ENCODE measurements at regions not wholly inside any gene's neighbourhood (a gene's known extent, or its start where the extent isn't known, plus 50 kb on each side); places are given as distances from the start of the nearest gene placed in this dataset.

GRCh38 chr5:61916621-61917620 lies 389.1 kb upstream of the KIF2A start:
- no peak for DNase-seq (ENCODE audit: low spot score)
- in situ Hi-C loops (cut with MboI; ENCODE audit: low pct_unique_long_range_greater_than_20kb, low sequenced_read_pairs, unreplicated experiment): no loop called here
- no peak for TF ChIP-seq CTCF (IDR thresholded peaks at IDR 0.05; ENCODE audit: extremely low read depth, insufficient read depth, missing control alignments)

GRCh38 chr5:61918611-61919010 lies 387.4 kb upstream of the KIF2A start:
- TF ChIP-seq CTCF (IDR thresholded peaks at IDR 0.05; ENCODE audit: extremely low read depth, insufficient read depth, missing control alignments): no peak
- DNase-seq (ENCODE audit: low spot score): no peak
- in situ Hi-C loops (cut with MboI; ENCODE audit: low pct_unique_long_range_greater_than_20kb, low sequenced_read_pairs, unreplicated experiment): no loop called here

GRCh38 chr5:61919920-61920319 lies 386.1 kb upstream of the KIF2A start:
- no peak for TF ChIP-seq CTCF (IDR thresholded peaks at IDR 0.05; ENCODE audit: extremely low read depth, insufficient read depth, missing control alignments)
- in situ Hi-C loops (cut with MboI; ENCODE audit: low pct_unique_long_range_greater_than_20kb, low sequenced_read_pairs, unreplicated experiment): no loop called here
- no peak for DNase-seq (ENCODE audit: low spot score)

GRCh38 chr5:61924251-61924650 lies 381.8 kb upstream of the KIF2A start:
- no peak for DNase-seq (ENCODE audit: low spot score)

GRCh38 chr5:61926911-61927310 lies 379.1 kb upstream of the KIF2A start:
- TF ChIP-seq CTCF (IDR thresholded peaks at IDR 0.05; ENCODE audit: extremely low read depth, insufficient read depth, missing control alignments): no peak
- in situ Hi-C loops (cut with MboI; ENCODE audit: low pct_unique_long_range_greater_than_20kb, low sequenced_read_pairs, unreplicated experiment): no loop called here
- no peak for DNase-seq (ENCODE audit: low spot score)

More at GRCh38 chr5:61924251-61924650, 381.8 kb upstream of the KIF2A start:
- in situ Hi-C loops (cut with MboI; ENCODE audit: low pct_unique_long_range_greater_than_20kb, low sequenced_read_pairs, unreplicated experiment): no loop called here
- TF ChIP-seq CTCF (IDR thresholded peaks at IDR 0.05; ENCODE audit: extremely low read depth, insufficient read depth, missing control alignments): no peak

GRCh38 chr5:61931236-61931635 lies 374.8 kb upstream of the KIF2A start:
- no peak for DNase-seq (ENCODE audit: low spot score)
- TF ChIP-seq CTCF (IDR thresholded peaks at IDR 0.05; ENCODE audit: extremely low read depth, insufficient read depth, missing control alignments): no peak
- in situ Hi-C loops (cut with MboI; ENCODE audit: low pct_unique_long_range_greater_than_20kb, low sequenced_read_pairs, unreplicated experiment): no loop called here

Measured in GM13977 (cell line).